ENCODE measurements at regions not wholly inside any gene's neighbourhood (a gene's known extent, or its start where the extent isn't known, plus 50 kb on each side); places are given as distances from the start of the nearest gene placed in this dataset.

- DNase-seq = no peak
- H3K9me3 ChIP-seq (replicated peaks; ENCODE audit: insufficient read depth, low read length) = no peaks in the 10 kb centered on the region
- no peak overlapping the region for H3K4me3 ChIP-seq (ENCODE audit: low read length)
- no peaks in the 10 kb centered on the region for H3K9me2 ChIP-seq (replicated peaks; ENCODE audit: insufficient read depth, low read length)
- 0 out of 2 replicates have a peak, but pooled peaks cover 5% of the 10 kb centered on the region for H3K27me3 ChIP-seq (replicated peaks; ENCODE audit: insufficient read depth, low read length)
- H3K27ac ChIP-seq (ENCODE audit: low read length) = no peak overlapping the region
- no peak overlapping the region for H3K4me2 ChIP-seq (ENCODE audit: low read depth, low read length)
- H3K79me2 ChIP-seq (ENCODE audit: low read length) = no peaks in the 10 kb centered on the region
- no peak overlapping the region for H2AFZ ChIP-seq (ENCODE audit: low read length)
- H3F3A ChIP-seq (ENCODE audit: insufficient read depth, low read length) = no peaks in the 10 kb centered on the region
- H3K4me1 ChIP-seq (ENCODE audit: low read length) = peaks cover 10% of the 10 kb centered on the region
- no peak overlapping the region for H3K9ac ChIP-seq (ENCODE audit: low read length)
- TF ChIP-seq EZH2phosphoT487 (IDR thresholded peaks at IDR 0.05; ENCODE audit: low read length) = no peak
- no peak for TF ChIP-seq EZH2 (optimal IDR thresholded peaks at IDR 0.05; ENCODE audit: low read depth, low read length)
- no peaks in the 10 kb centered on the region for H4K20me1 ChIP-seq (ENCODE audit: insufficient read depth, low read length)
- H3K36me3 ChIP-seq (replicated peaks; ENCODE audit: insufficient read depth, low read length) = no peaks in the 10 kb centered on the region
These were observed 138.9 kb upstream of the LINGO1 start for GRCh38 chr15:77771616-77772015.

- no peaks in the 10 kb centered on the region for H3K36me3 ChIP-seq (replicated peaks; ENCODE audit: insufficient read depth, low read length)
- no peak overlapping the region; the same call in 1 of the 2 replicates for H3K27ac ChIP-seq (ENCODE audit: low read length)
- H3K27me3 ChIP-seq (replicated peaks; ENCODE audit: insufficient read depth, low read length) = 0 out of 2 replicates have a peak, but pooled peaks cover 7% of the 10 kb centered on the region
- H3K9me3 ChIP-seq (replicated peaks; ENCODE audit: insufficient read depth, low read length) = no peaks in the 10 kb centered on the region
- H3K79me2 ChIP-seq (ENCODE audit: low read length) = no peaks in the 10 kb centered on the region
- no peaks in the 10 kb centered on the region for H3K9me2 ChIP-seq (replicated peaks; ENCODE audit: insufficient read depth, low read length)
- H3K4me3 ChIP-seq (ENCODE audit: low read length) = no peak overlapping the region
- H2AFZ ChIP-seq (ENCODE audit: low read length) = no peak overlapping the region
- peak; percentile 53 for DNase-seq
- no peaks in the 10 kb centered on the region for H3F3A ChIP-seq (ENCODE audit: insufficient read depth, low read length)
- no peak overlapping the region; the same call in 1 of the 2 replicates for H3K4me2 ChIP-seq (ENCODE audit: low read depth, low read length)
- H3K9ac ChIP-seq (ENCODE audit: low read length) = no peak overlapping the region
- peaks cover 10% of the 10 kb centered on the region for H3K4me1 ChIP-seq (ENCODE audit: low read length)
- no peaks in the 10 kb centered on the region for H4K20me1 ChIP-seq (ENCODE audit: insufficient read depth, low read length)
- TF ChIP-seq, protein P1, sequence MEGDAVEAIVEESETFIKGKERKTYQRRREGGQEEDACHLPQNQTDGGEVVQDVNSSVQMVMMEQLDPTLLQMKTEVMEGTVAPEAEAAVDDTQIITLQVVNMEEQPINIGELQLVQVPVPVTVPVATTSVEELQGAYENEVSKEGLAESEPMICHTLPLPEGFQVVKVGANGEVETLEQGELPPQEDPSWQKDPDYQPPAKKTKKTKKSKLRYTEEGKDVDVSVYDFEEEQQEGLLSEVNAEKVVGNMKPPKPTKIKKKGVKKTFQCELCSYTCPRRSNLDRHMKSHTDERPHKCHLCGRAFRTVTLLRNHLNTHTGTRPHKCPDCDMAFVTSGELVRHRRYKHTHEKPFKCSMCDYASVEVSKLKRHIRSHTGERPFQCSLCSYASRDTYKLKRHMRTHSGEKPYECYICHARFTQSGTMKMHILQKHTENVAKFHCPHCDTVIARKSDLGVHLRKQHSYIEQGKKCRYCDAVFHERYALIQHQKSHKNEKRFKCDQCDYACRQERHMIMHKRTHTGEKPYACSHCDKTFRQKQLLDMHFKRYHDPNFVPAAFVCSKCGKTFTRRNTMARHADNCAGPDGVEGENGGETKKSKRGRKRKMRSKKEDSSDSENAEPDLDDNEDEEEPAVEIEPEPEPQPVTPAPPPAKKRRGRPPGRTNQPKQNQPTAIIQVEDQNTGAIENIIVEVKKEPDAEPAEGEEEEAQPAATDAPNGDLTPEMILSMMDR (IDR thresholded peaks at IDR 0.05; ENCODE audit: low read length) = no peak
- TF ChIP-seq EZH2phosphoT487 (IDR thresholded peaks at IDR 0.05; ENCODE audit: low read length) = no peak
- no peak for TF ChIP-seq EZH2 (optimal IDR thresholded peaks at IDR 0.05; ENCODE audit: low read depth, low read length)
These were observed 137.0 kb upstream of the LINGO1 start for GRCh38 chr15:77769700-77770099.

DNA sequence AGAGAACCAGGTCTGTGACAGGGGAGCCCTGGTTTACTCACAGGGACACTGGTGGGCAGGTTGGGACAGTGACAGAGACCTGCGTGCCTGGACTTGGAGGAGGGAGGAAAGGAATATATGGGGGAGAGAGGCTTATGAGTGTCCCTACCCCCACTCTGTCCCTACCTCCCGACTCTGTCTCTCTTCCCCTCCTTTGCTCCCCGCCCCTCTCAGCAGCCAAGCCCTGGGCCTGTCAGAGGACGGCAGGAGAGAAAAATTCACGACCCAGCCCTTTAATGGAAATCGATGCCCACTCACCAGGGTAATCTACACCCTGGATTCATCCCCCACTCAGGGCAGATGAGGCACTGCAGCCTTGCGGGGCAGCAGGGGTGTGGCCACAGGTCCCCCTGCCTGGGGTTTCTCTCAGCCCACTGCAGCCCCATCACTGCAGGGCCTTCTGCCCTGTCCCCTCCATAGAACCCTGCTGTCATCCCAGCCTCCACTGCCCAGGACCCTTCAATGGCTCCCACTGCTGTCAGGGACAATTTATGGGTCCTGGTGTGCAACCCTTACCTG lies 135.9 kb upstream of the LINGO1 start:
- TF ChIP-seq EZH2phosphoT487 (IDR thresholded peaks at IDR 0.05; ENCODE audit: low read length) (no peak), EZH2 (optimal IDR thresholded peaks at IDR 0.05; ENCODE audit: low read depth, low read length) (no peak)
- TF ChIP-seq, protein P1 (IDR thresholded peaks at IDR 0.05; ENCODE audit: low read length) = no peak
- no peaks in the 10 kb centered on the region for H3K9me3 ChIP-seq (replicated peaks; ENCODE audit: insufficient read depth, low read length)
- H3K36me3 ChIP-seq (replicated peaks; ENCODE audit: insufficient read depth, low read length) = no peaks in the 10 kb centered on the region
- H2AFZ ChIP-seq (ENCODE audit: low read length) = no peak overlapping the region
- no peaks in the 10 kb centered on the region for H3F3A ChIP-seq (ENCODE audit: insufficient read depth, low read length)
- 0 out of 2 replicates have a peak, but pooled peaks cover 10% of the 10 kb centered on the region for H3K27me3 ChIP-seq (replicated peaks; ENCODE audit: insufficient read depth, low read length)
- no peaks in the 10 kb centered on the region for H4K20me1 ChIP-seq (ENCODE audit: insufficient read depth, low read length)
- no peak overlapping the region for H3K4me3 ChIP-seq (ENCODE audit: low read length)
- H3K9me2 ChIP-seq (replicated peaks; ENCODE audit: insufficient read depth, low read length) = no peaks in the 10 kb centered on the region
- no peaks in the 10 kb centered on the region for H3K79me2 ChIP-seq (ENCODE audit: low read length)
- H3K9ac ChIP-seq (ENCODE audit: low read length) = no peak overlapping the region
- no peak overlapping the region for H3K27ac ChIP-seq (ENCODE audit: low read length)
- H3K4me1 ChIP-seq (ENCODE audit: low read length) = peaks cover 10% of the 10 kb centered on the region
- no peak for DNase-seq
- H3K4me2 ChIP-seq (ENCODE audit: low read depth, low read length) = no peak overlapping the region

DNA sequence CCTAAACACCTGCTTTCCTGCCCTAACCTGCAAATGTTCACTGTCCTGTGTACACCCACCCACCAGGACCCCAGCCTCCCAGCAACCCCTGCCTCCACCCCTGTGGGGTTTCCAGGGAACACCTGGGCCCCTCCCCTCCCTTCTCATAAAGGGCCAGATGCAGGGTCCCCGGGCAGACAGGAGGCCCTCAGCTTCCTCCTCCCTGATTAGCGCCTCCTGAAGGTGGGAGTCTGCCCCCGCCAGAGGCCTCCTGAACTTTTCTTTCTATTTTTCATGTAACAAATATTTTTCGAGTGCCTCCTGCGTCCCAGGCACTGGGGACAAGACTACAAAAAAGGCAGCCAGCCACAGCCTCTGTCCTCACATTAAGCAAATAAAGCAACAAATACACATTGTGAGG lies 135.4 kb upstream of the LINGO1 start:
- no peaks in the 10 kb centered on the region for H4K20me1 ChIP-seq (ENCODE audit: insufficient read depth, low read length)
- no peak overlapping the region for H3K4me3 ChIP-seq (ENCODE audit: low read length)
- no peaks in the 10 kb centered on the region for H3K36me3 ChIP-seq (replicated peaks; ENCODE audit: insufficient read depth, low read length)
- no peaks in the 10 kb centered on the region for H3K9me3 ChIP-seq (replicated peaks; ENCODE audit: insufficient read depth, low read length)
- H2AFZ ChIP-seq (ENCODE audit: low read length) = no peak overlapping the region
- H3K4me1 ChIP-seq (ENCODE audit: low read length) = peaks cover 10% of the 10 kb centered on the region
- no peak for DNase-seq
- H3K4me2 ChIP-seq (ENCODE audit: low read depth, low read length) = no peak overlapping the region
- TF ChIP-seq EZH2phosphoT487 (IDR thresholded peaks at IDR 0.05; ENCODE audit: low read length) = no peak
- TF ChIP-seq, protein P1 (IDR thresholded peaks at IDR 0.05; ENCODE audit: low read length) = no peak
- TF ChIP-seq EZH2 (optimal IDR thresholded peaks at IDR 0.05; ENCODE audit: low read depth, low read length) = no peak
- no peak overlapping the region for H3K27ac ChIP-seq (ENCODE audit: low read length)
- no peaks in the 10 kb centered on the region for H3F3A ChIP-seq (ENCODE audit: insufficient read depth, low read length)
- no peak overlapping the region for H3K9ac ChIP-seq (ENCODE audit: low read length)
- H3K79me2 ChIP-seq (ENCODE audit: low read length) = no peaks in the 10 kb centered on the region
- H3K9me2 ChIP-seq (replicated peaks; ENCODE audit: insufficient read depth, low read length) = no peaks in the 10 kb centered on the region
- 0 out of 2 replicates have a peak, but pooled peaks cover 10% of the 10 kb centered on the region for H3K27me3 ChIP-seq (replicated peaks; ENCODE audit: insufficient read depth, low read length)

Data from MM.1S (cell line).